ENCODE measurements at regions not wholly inside any gene's neighbourhood (a gene's known extent, or its start where the extent isn't known, plus 50 kb on each side); places are given as distances from the start of the nearest gene placed in this dataset.
"Not testable (repeated sequence)": the region's sequence is repeated elsewhere in the genome, so short reads cannot be mapped to it uniquely, and the experiment has no call there.

GRCh38 chr6:9789201-9789600 lies 625.7 kb downstream of the TFAP2A start:
- H3K9ac ChIP-seq (ENCODE audit: low read length) = no peak overlapping the region
- H3K9me3 ChIP-seq (ENCODE audit: low read length) = no peaks in the 10 kb centered on the region
- H3K4me3 ChIP-seq (ENCODE audit: low read depth in 1 of 2, low read length in 2 of 2) = no peak overlapping the region
- no peaks in the 10 kb centered on the region for H3K4me1 ChIP-seq (ENCODE audit: insufficient read depth, low read length)
- no peaks in the 10 kb centered on the region for H3K27me3 ChIP-seq (ENCODE audit: control insufficient read depth in 1 of 2, insufficient read depth in 2 of 2, low read length in 2 of 2)
- H3K36me3 ChIP-seq (ENCODE audit: insufficient read depth, low read length) = no peaks in the 10 kb centered on the region
- H3K27ac ChIP-seq (ENCODE audit: low read depth, low read length) = no peak overlapping the region

- Histone ChIP-seq H3K4me1 (ENCODE audit: insufficient read depth, low read length) (no peaks in the 10 kb centered on the region), H3K27ac (ENCODE audit: low read depth, low read length) (no peak overlapping the region), H3K36me3 (ENCODE audit: insufficient read depth, low read length) (no peaks in the 10 kb centered on the region)
Measured at GRCh38 chr6:9784786-9785185, 630.1 kb downstream of the TFAP2A start.

GRCh38 chr6:9783567-9783966 lies 631.3 kb downstream of the TFAP2A start:
- Histone ChIP-seq H3K27me3 (ENCODE audit: control insufficient read depth in 1 of 2, insufficient read depth in 2 of 2, low read length in 2 of 2) (no peaks in the 10 kb centered on the region), H3K4me3 (ENCODE audit: low read depth in 1 of 2, low read length in 2 of 2) (no peak overlapping the region), H3K4me1 (ENCODE audit: insufficient read depth, low read length) (no peaks in the 10 kb centered on the region), H3K27ac (ENCODE audit: low read depth, low read length) (no peak overlapping the region), H3K9me3 (ENCODE audit: low read length) (no peaks in the 10 kb centered on the region), H3K36me3 (ENCODE audit: insufficient read depth, low read length) (no peaks in the 10 kb centered on the region), H3K9ac (ENCODE audit: low read length) (no peak overlapping the region)

More at GRCh38 chr6:9784786-9785185, 630.1 kb downstream of the TFAP2A start:
- Histone ChIP-seq H3K9ac (ENCODE audit: low read length) (no peak overlapping the region), H3K27me3 (ENCODE audit: control insufficient read depth in 1 of 2, insufficient read depth in 2 of 2, low read length in 2 of 2) (no peaks in the 10 kb centered on the region), H3K4me3 (ENCODE audit: low read depth in 1 of 2, low read length in 2 of 2) (no peak overlapping the region), H3K9me3 (ENCODE audit: low read length) (no peaks in the 10 kb centered on the region)

GRCh38 chr6:9766240-9766915 lies 648.5 kb downstream of the TFAP2A start:
- Histone ChIP-seq H3K27ac (ENCODE audit: low read depth, low read length) (no peak overlapping the region), H3K27me3 (ENCODE audit: control insufficient read depth in 1 of 2, insufficient read depth in 2 of 2, low read length in 2 of 2) (no peaks in the 10 kb centered on the region), H3K9ac (ENCODE audit: low read length) (no peak overlapping the region), H3K4me3 (ENCODE audit: low read depth in 1 of 2, low read length in 2 of 2) (no peak overlapping the region), H3K4me1 (ENCODE audit: insufficient read depth, low read length) (no peaks in the 10 kb centered on the region), H3K36me3 (ENCODE audit: insufficient read depth, low read length) (no peaks in the 10 kb centered on the region), H3K9me3 (ENCODE audit: low read length) (no peaks in the 10 kb centered on the region)

GRCh38 chr6:9761220-9761619 lies 653.7 kb downstream of the TFAP2A start:
- Histone ChIP-seq H3K27ac (ENCODE audit: low read depth, low read length) (no peak overlapping the region), H3K4me1 (ENCODE audit: insufficient read depth, low read length) (no peaks in the 10 kb centered on the region), H3K9me3 (ENCODE audit: low read length) (no peaks in the 10 kb centered on the region), H3K27me3 (ENCODE audit: control insufficient read depth in 1 of 2, insufficient read depth in 2 of 2, low read length in 2 of 2) (no peaks in the 10 kb centered on the region), H3K9ac (ENCODE audit: low read length) (no peak overlapping the region), H3K4me3 (ENCODE audit: low read depth in 1 of 2, low read length in 2 of 2) (no peak overlapping the region), H3K36me3 (ENCODE audit: insufficient read depth, low read length) (no peaks in the 10 kb centered on the region)

GRCh38 chr6:9754515-9754914 lies 660.4 kb downstream of the TFAP2A start:
- no peak overlapping the region for H3K9ac ChIP-seq (ENCODE audit: low read length)
- no peaks in the 10 kb centered on the region for H3K36me3 ChIP-seq (ENCODE audit: insufficient read depth, low read length)
- no peaks in the 10 kb centered on the region for H3K4me1 ChIP-seq (ENCODE audit: insufficient read depth, low read length)
- no peak overlapping the region for H3K27ac ChIP-seq (ENCODE audit: low read depth, low read length)
- H3K9me3 ChIP-seq (ENCODE audit: low read length) = no peaks in the 10 kb centered on the region
- H3K27me3 ChIP-seq (ENCODE audit: control insufficient read depth in 1 of 2, insufficient read depth in 2 of 2, low read length in 2 of 2) = no peaks in the 10 kb centered on the region
- H3K4me3 ChIP-seq (ENCODE audit: low read depth in 1 of 2, low read length in 2 of 2) = no peak overlapping the region

GRCh38 chr6:9745966-9746365 lies 668.9 kb downstream of the TFAP2A start:
- no peak overlapping the region for H3K4me3 ChIP-seq (ENCODE audit: low read depth in 1 of 2, low read length in 2 of 2)
- H3K9me3 ChIP-seq (ENCODE audit: low read length) = no peaks in the 10 kb centered on the region
- no peaks in the 10 kb centered on the region for H3K27me3 ChIP-seq (ENCODE audit: control insufficient read depth in 1 of 2, insufficient read depth in 2 of 2, low read length in 2 of 2)
- H3K36me3 ChIP-seq (ENCODE audit: insufficient read depth, low read length) = no peaks in the 10 kb centered on the region
- H3K4me1 ChIP-seq (ENCODE audit: insufficient read depth, low read length) = no peaks in the 10 kb centered on the region
- no peak overlapping the region for H3K27ac ChIP-seq (ENCODE audit: low read depth, low read length)
- H3K9ac ChIP-seq (ENCODE audit: low read length) = no peak overlapping the region

- Histone ChIP-seq H3K27ac (ENCODE audit: low read depth, low read length) (no peak overlapping the region), H3K9ac (ENCODE audit: low read length) (no peak overlapping the region), H3K27me3 (ENCODE audit: control insufficient read depth in 1 of 2, insufficient read depth in 2 of 2, low read length in 2 of 2) (no peaks in the 10 kb centered on the region), H3K4me3 (ENCODE audit: low read depth in 1 of 2, low read length in 2 of 2) (no peak overlapping the region), H3K36me3 (ENCODE audit: insufficient read depth, low read length) (no peaks in the 10 kb centered on the region), H3K9me3 (ENCODE audit: low read length) (no peaks in the 10 kb centered on the region), H3K4me1 (ENCODE audit: insufficient read depth, low read length) (no peaks in the 10 kb centered on the region)
Measured at GRCh38 chr6:9745476-9745875, 669.4 kb downstream of the TFAP2A start.

GRCh38 chr6:9744119-9744518 lies 670.8 kb downstream of the TFAP2A start:
- Histone ChIP-seq H3K9me3 (ENCODE audit: low read length) (no peaks in the 10 kb centered on the region), H3K27ac (ENCODE audit: low read depth, low read length) (no peak overlapping the region), H3K9ac (ENCODE audit: low read length) (no peak overlapping the region), H3K36me3 (ENCODE audit: insufficient read depth, low read length) (no peaks in the 10 kb centered on the region), H3K27me3 (ENCODE audit: control insufficient read depth in 1 of 2, insufficient read depth in 2 of 2, low read length in 2 of 2) (no peaks in the 10 kb centered on the region), H3K4me1 (ENCODE audit: insufficient read depth, low read length) (no peaks in the 10 kb centered on the region), H3K4me3 (ENCODE audit: low read depth in 1 of 2, low read length in 2 of 2) (no peak overlapping the region)

- Histone ChIP-seq H3K36me3 (ENCODE audit: insufficient read depth, low read length) (no peaks in the 10 kb centered on the region), H3K9me3 (ENCODE audit: low read length) (no peaks in the 10 kb centered on the region), H3K4me3 (ENCODE audit: low read depth in 1 of 2, low read length in 2 of 2) (no peak overlapping the region), H3K9ac (ENCODE audit: low read length) (no peak overlapping the region), H3K27me3 (ENCODE audit: control insufficient read depth in 1 of 2, insufficient read depth in 2 of 2, low read length in 2 of 2) (no peaks in the 10 kb centered on the region), H3K27ac (ENCODE audit: low read depth, low read length) (no peak overlapping the region), H3K4me1 (ENCODE audit: insufficient read depth, low read length) (no peaks in the 10 kb centered on the region)
Measured at GRCh38 chr6:9732056-9732455, 682.8 kb downstream of the TFAP2A start.

- H3K9ac ChIP-seq (ENCODE audit: low read length); H3K4me3 ChIP-seq (ENCODE audit: low read depth in 1 of 2, low read length in 2 of 2); H3K27ac ChIP-seq (ENCODE audit: low read depth, low read length); H3K9me3 ChIP-seq (ENCODE audit: low read length); H3K36me3 ChIP-seq (ENCODE audit: insufficient read depth, low read length); H3K4me1 ChIP-seq (ENCODE audit: insufficient read depth, low read length); H3K27me3 ChIP-seq (ENCODE audit: control insufficient read depth in 1 of 2, insufficient read depth in 2 of 2, low read length in 2 of 2): not testable (repeated sequence)
Measured at GRCh38 chr6:9725776-9726175, 689.1 kb downstream of the TFAP2A start.

- H3K9ac ChIP-seq (ENCODE audit: low read length) = no peak overlapping the region
- no peaks in the 10 kb centered on the region for H3K9me3 ChIP-seq (ENCODE audit: low read length)
- H3K27ac ChIP-seq (ENCODE audit: low read depth, low read length) = no peak overlapping the region
- no peaks in the 10 kb centered on the region for H3K4me1 ChIP-seq (ENCODE audit: insufficient read depth, low read length)
- no peaks in the 10 kb centered on the region for H3K36me3 ChIP-seq (ENCODE audit: insufficient read depth, low read length)
- H3K4me3 ChIP-seq (ENCODE audit: low read depth in 1 of 2, low read length in 2 of 2) = no peak overlapping the region
- no peaks in the 10 kb centered on the region for H3K27me3 ChIP-seq (ENCODE audit: control insufficient read depth in 1 of 2, insufficient read depth in 2 of 2, low read length in 2 of 2)
Measured at GRCh38 chr6:9717568-9717967, 697.3 kb downstream of the TFAP2A start.
